Activated CD4-positive, alpha-beta T cell treated with anti-CD3 and anti-CD28 coated beads for 36 hours (primary cell): ENCODE measurements at regions not wholly inside any gene's neighbourhood (a gene's known extent, or its start where the extent isn't known, plus 50 kb on each side); places are given as distances from the start of the nearest gene placed in this dataset.
"Not testable (repeated sequence)": the region's sequence is repeated elsewhere in the genome, so short reads cannot be mapped to it uniquely, and the experiment has no call there.

Experiments
- ATAC-seq: fragments of 200-7000 bp; cut with Tn5 transposase; one replicate; pipeline ENCODE4 v1.10.0; 2021; ENCODE audit warnings: mild to moderate bottlenecking, moderate library complexity
- CTCF ChIA-PET: fragments of 350-600 bp; sonication (Branson Sonifier 250); formaldehyde crosslinking; loops from one replicate; lab custom pipeline; 2021; ENCODE audit warnings: antibody characterized with exemption; lab: Charles Lee
- POLR2A ChIA-PET: fragments of 350-600 bp; sonication (Branson Sonifier 250); formaldehyde crosslinking; loops from one replicate; lab custom pipeline; 2021; ENCODE audit warnings: antibody characterized with exemption, inconsistent platforms; lab: Charles Lee
- DNase-seq: peaks from one replicate; pipeline ENCODE4 v3.0.0-alpha.2; 2020
- H3K27ac Mint-ChIP-seq: one replicate; pipeline ENCODE4 v1.8.0; 2021; ENCODE audit warnings: mixed read lengths
- H3K27me3 Mint-ChIP-seq: one replicate; pipeline ENCODE4 v1.8.0; 2021; ENCODE audit warnings: mixed read lengths
- H3K36me3 Mint-ChIP-seq: one replicate; pipeline ENCODE4 v1.8.0; 2021; ENCODE audit warnings: low read depth, mixed read lengths
- H3K4me1 Mint-ChIP-seq: one replicate; pipeline ENCODE4 v1.8.0; 2021; ENCODE audit warnings: mixed read lengths
- H3K4me3 Mint-ChIP-seq: one replicate; pipeline ENCODE4 v1.8.0; 2021; ENCODE audit warnings: mild to moderate bottlenecking, moderate library complexity, mixed read lengths
- H3K9me3 Mint-ChIP-seq: one replicate; pipeline ENCODE4 v1.8.0; 2021; ENCODE audit warnings: low read depth, mixed read lengths
- intact Hi-C, 2 experiments: fragments of 100-400 bp; cut with DNase I in 1 of 2; cut with micrococcal nuclease in 1 of 2; formaldehyde crosslinking; loops; one replicate each; pipeline versions ENCODE4 v1.14.2 to v1.15.1; 2022 to 2024; cut with DNase I, micrococcal nuclease

GRCh38 chr3:6644070-6644929, 216.6 kb upstream of the GRM7 start:
- ChIA-PET POLR2A (no interaction called here), CTCF (no interaction called here)
- Mint-ChIP-seq H3K27ac (no peak overlapping the region), H3K4me3 (no peak overlapping the region), H3K27me3 (no peaks in the 10 kb centered on the region), H3K36me3 (no peaks in the 10 kb centered on the region), H3K4me1 (no peaks in the 10 kb centered on the region), H3K9me3 (peaks cover 14% of the 10 kb centered on the region)
- DNase-seq (no peak), ATAC-seq (no peak)
- intact Hi-C loops, result no loop called here

DNA sequence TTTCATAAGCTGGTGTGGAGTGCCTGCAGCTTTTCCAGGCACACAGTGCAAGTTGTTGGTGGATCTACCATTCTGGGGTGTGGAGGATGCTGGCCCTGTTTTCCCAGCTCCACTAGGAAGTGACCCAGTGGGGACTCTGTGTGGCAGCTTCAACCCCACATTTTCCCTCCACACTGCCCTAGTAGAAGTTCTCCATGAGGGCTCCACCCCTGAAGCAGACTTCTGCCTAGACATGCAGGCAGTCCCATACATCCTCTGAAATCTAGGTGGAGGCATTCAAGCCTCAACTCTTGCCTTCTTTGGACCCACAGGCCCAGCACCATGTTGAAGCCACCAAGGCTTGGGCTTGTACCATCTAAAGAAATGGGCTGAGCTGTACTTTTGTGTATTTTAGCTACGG, 206.2 kb upstream of the GRM7 start:
- intact Hi-C loops, result no loop called here
- Mint-ChIP-seq H3K36me3 (no peaks in the 10 kb centered on the region), H3K4me1 (no peaks in the 10 kb centered on the region), H3K4me3 (no peak overlapping the region), H3K9me3 (peaks cover 27% of the 10 kb centered on the region), H3K27ac (no peak overlapping the region), H3K27me3 (no peaks in the 10 kb centered on the region)
- DNase-seq, result no peak
- ChIA-PET CTCF (no interaction called here), POLR2A (no interaction called here)
- no peak for ATAC-seq

DNA sequence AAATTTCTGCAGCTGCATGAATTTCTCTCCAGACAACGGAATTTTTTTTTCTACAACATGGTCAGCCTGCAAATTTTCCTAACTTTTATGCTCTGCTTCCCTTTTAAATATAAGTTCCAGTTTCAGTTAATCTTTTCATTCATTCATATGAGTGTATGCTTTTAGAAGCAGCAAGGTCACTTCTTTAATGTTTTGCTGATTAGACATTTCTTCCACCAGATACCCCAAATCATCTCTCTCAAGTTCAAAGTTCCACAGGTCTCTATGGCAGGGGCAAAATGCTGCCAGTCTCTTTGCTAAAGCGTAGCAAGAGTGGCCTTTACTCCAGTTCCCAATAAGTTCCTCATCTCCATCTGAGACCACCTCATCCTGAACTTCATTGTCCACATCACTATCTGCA, 205.6 kb upstream of the GRM7 start:
- no peak overlapping the region for H3K27ac Mint-ChIP-seq
- POLR2A ChIA-PET, result no interaction called here
- no peak for ATAC-seq
- CTCF ChIA-PET, result no interaction called here
- H3K4me3 Mint-ChIP-seq, result no peak overlapping the region
- intact Hi-C loops, result no loop called here
- peaks cover 27% of the 10 kb centered on the region for H3K9me3 Mint-ChIP-seq
- H3K4me1 Mint-ChIP-seq, result no peaks in the 10 kb centered on the region
- DNase-seq, result no peak
- no peaks in the 10 kb centered on the region for H3K27me3 Mint-ChIP-seq
- H3K36me3 Mint-ChIP-seq, result no peaks in the 10 kb centered on the region

- H3K4me1 Mint-ChIP-seq, result no peaks in the 10 kb centered on the region
- H3K27ac Mint-ChIP-seq, result no peak overlapping the region
- intact Hi-C loops, result no loop called here
- no peaks in the 10 kb centered on the region for H3K36me3 Mint-ChIP-seq
- peaks cover 21% of the 10 kb centered on the region for H3K9me3 Mint-ChIP-seq
- H3K4me3 Mint-ChIP-seq, result no peak overlapping the region
- DNase-seq, result no peak
- POLR2A ChIA-PET, result no interaction called here
- no peak for ATAC-seq
- no peaks in the 10 kb centered on the region for H3K27me3 Mint-ChIP-seq
- CTCF ChIA-PET, result no interaction called here
These were observed 203.3 kb upstream of the GRM7 start for GRCh38 chr3:6657591-6657990.

DNA sequence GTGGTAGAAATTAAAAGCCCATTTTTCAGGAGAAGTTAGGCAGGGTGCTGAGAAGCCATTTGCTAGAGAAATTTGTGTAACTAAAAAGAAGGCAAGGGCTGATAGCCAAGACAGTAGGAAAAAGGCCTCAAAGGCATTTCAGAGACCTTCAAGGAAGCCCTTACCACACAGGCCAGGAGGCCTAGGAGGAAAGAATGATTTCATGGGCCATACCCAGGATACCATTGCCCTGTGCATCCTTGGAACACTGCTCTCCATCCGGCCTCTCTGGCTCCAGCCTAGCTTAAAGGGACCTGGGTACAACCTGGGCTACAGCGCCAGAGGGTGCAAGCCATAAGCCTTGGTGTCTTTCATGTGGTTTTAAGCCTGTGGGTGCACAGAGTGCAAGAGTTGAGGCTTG, 193.6 kb upstream of the GRM7 start:
- no peak overlapping the region for H3K4me3 Mint-ChIP-seq
- ChIA-PET POLR2A (no interaction called here), CTCF (no interaction called here)
- DNase-seq (no peak), ATAC-seq (no peak)
- no peaks in the 10 kb centered on the region for H3K36me3 Mint-ChIP-seq
- no peaks in the 10 kb centered on the region for H3K4me1 Mint-ChIP-seq
- H3K9me3 Mint-ChIP-seq, result peaks cover 15% of the 10 kb centered on the region
- no peak overlapping the region for H3K27ac Mint-ChIP-seq
- intact Hi-C loops, result no loop called here
- no peaks in the 10 kb centered on the region for H3K27me3 Mint-ChIP-seq

DNA sequence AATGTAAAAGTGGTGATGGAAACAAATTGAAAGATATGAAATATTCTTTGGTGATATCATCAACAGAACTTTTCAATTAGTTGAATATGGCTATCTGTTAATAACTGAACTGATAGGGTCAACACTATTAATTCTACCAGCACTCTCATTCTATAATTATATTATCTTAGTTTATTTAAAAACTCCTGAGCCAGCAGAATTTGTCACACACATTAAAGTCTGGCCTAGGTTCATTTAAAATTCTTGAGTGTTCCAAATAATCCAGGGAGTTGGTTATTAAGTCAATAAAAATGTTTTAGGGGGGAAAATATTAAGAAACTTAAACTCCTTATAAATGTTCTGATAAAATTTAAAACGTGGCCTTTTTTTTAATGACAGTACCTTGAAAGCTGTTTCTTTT, 189.6 kb upstream of the GRM7 start:
- POLR2A ChIA-PET, result no interaction called here
- Mint-ChIP-seq H3K27ac (no peak overlapping the region), H3K4me3 (no peak overlapping the region), H3K4me1 (no peaks in the 10 kb centered on the region), H3K27me3 (no peaks in the 10 kb centered on the region), H3K36me3 (no peaks in the 10 kb centered on the region), H3K9me3 (peaks cover 13% of the 10 kb centered on the region)
- intact Hi-C loops, result no loop called here
- no peak for DNase-seq
- no peak for ATAC-seq
- CTCF ChIA-PET, result no interaction called here

- H3K27ac Mint-ChIP-seq, result no peak overlapping the region
- no peaks in the 10 kb centered on the region for H3K27me3 Mint-ChIP-seq
- intact Hi-C loops, result no loop called here
- peaks cover 13% of the 10 kb centered on the region for H3K9me3 Mint-ChIP-seq
- no peaks in the 10 kb centered on the region for H3K4me1 Mint-ChIP-seq
- H3K36me3 Mint-ChIP-seq, result no peaks in the 10 kb centered on the region
- ChIA-PET CTCF (no interaction called here), POLR2A (no interaction called here)
- no peak overlapping the region for H3K4me3 Mint-ChIP-seq
- ATAC-seq, result no peak
- DNase-seq, result no peak
These were observed 181.4 kb upstream of the GRM7 start for GRCh38 chr3:6679510-6679909.

DNA sequence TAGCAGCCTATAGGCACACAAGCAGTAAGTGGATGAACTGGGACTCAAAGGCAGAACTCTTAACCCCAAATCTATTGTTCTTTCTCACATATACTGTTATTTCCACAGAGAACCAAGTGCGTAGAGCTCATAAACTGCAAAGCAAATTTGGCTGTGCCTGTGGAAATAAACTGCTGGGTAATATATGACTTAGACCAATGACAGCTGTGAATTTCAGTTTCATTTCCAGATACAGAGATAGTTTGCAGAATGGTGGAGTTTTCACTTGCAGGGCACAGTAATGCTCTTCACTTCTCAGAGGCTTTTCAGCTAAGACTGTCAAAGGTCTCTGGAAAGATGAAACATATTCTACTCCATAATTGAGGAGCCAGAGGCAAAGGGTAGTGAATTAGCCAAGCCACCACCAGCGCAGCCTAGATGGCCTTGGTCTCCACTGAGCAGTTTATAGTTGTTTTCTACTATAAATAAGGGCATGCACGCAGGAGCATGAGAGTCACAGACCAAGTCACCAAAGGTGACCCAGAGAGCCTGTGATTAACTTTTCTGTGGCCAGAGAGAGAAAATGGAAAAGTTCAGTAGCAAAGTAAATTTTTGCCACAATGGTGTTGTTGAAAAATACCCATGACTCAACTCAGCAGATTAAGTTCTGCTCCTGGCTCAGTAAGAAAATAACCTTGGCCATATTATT, 180.7 kb upstream of the GRM7 start:
- ChIA-PET POLR2A (no interaction called here), CTCF (no interaction called here)
- Mint-ChIP-seq H3K36me3 (no peaks in the 10 kb centered on the region), H3K4me3 (no peak overlapping the region), H3K9me3 (peaks cover 13% of the 10 kb centered on the region), H3K27me3 (no peaks in the 10 kb centered on the region), H3K4me1 (no peaks in the 10 kb centered on the region), H3K27ac (no peak overlapping the region)
- intact Hi-C loops, result no loop called here
- ATAC-seq, result no peak
- no peak for DNase-seq

DNA sequence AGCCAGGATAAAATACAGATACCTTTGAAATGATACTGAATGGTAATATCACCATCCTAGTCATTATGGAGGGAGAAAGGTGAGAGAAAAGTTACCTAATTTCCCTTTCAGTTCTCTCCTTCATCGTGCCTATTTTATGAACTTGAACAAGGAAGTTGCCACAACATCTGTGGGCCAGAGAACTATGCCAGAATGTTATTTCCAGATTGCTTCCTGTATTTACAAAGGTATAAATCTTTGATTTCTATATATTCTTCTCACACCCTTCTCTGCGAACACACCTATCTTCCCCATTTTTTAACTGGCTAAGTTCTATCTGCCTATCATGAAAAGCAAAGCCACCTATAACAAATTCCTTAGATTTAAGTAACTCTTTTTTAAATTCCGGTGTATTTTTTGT, 163.6 kb upstream of the GRM7 start:
- CTCF ChIA-PET, result no interaction called here
- POLR2A ChIA-PET, result no interaction called here
- ATAC-seq (no peak), DNase-seq (no peak)
- H3K4me3 Mint-ChIP-seq, result no peak overlapping the region
- H3K36me3 Mint-ChIP-seq, result no peaks in the 10 kb centered on the region
- H3K27ac Mint-ChIP-seq, result no peak overlapping the region
- peaks cover 2% of the 10 kb centered on the region for H3K9me3 Mint-ChIP-seq
- H3K27me3 Mint-ChIP-seq, result no peaks in the 10 kb centered on the region
- no peaks in the 10 kb centered on the region for H3K4me1 Mint-ChIP-seq
- intact Hi-C loops, result no loop called here

- H3K36me3 Mint-ChIP-seq, result no peaks in the 10 kb centered on the region
- intact Hi-C loops, result no loop called here
- CTCF ChIA-PET, result no interaction called here
These were observed 163.2 kb upstream of the GRM7 start for GRCh38 chr3:6697722-6698121.

DNA sequence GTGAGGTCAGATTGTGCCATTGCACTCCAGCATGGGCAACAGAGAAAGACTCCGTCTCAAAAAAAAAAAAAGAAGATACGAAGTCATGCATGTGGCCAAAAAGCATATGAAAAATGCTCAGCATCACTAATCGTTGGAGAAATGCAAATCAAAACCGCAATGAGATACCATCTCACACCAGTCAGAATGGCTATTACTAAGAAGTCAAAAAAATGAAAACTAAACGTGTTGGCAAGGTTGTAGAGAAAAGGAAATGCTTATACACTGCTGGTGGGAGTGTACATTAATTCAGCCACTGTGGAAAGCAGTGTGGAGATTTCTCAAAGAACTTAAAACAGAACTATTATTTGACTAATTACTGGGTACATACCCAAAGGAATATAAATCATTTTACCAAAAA, 156.1 kb upstream of the GRM7 start:
- H3K36me3 Mint-ChIP-seq, CTCF ChIA-PET, H3K4me1 Mint-ChIP-seq, H3K27me3 Mint-ChIP-seq, H3K4me3 Mint-ChIP-seq, ATAC-seq, H3K27ac Mint-ChIP-seq, H3K9me3 Mint-ChIP-seq, POLR2A ChIA-PET, intact Hi-C loops, DNase-seq: not testable (repeated sequence)

More at GRCh38 chr3:6697722-6698121, 163.2 kb upstream of the GRM7 start:
- Mint-ChIP-seq H3K4me1 (no peaks in the 10 kb centered on the region), H3K27me3 (no peaks in the 10 kb centered on the region), H3K9me3 (peaks cover 3% of the 10 kb centered on the region), H3K4me3 (no peak overlapping the region), H3K27ac (no peak overlapping the region)
- DNase-seq, result no peak
- no peak for ATAC-seq
- POLR2A ChIA-PET, result no interaction called here

DNA sequence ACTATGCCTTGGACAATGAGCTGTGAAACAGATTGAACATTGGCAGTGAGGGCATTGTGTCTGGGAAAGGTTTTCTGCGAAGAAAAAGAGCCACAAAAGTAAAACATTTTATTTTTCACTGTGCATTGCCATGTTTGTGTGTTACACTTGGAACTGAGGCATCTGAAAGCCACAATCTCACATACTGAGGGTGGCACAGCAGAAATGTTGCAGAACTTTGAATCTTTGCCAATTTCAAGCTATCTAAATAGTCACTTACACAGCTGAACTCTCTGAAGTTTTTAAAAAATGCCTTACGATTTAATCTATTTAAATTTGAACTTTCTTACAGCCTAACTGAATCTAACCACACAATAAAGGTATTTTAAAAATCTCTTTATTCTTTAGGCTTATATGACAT, 154.1 kb upstream of the GRM7 start:
- no peaks in the 10 kb centered on the region for H3K27me3 Mint-ChIP-seq
- H3K36me3 Mint-ChIP-seq, result no peaks in the 10 kb centered on the region
- ATAC-seq, result no peak
- intact Hi-C loops, result no loop called here
- no peak overlapping the region for H3K4me3 Mint-ChIP-seq
- CTCF ChIA-PET, result interaction anchor here (0.6 to 1.3 kb wide), 2 partner anchors 21 to 1295 kb away, joined by 3 read pairs; no protein-coding TSS in a partner anchor
- H3K4me1 Mint-ChIP-seq, result no peaks in the 10 kb centered on the region
- POLR2A ChIA-PET, result no interaction called here
- DNase-seq, result no peak
- peaks cover 2% of the 10 kb centered on the region for H3K9me3 Mint-ChIP-seq
- no peak overlapping the region for H3K27ac Mint-ChIP-seq
